GM19238 (cell line): ENCODE measurements at regions not wholly inside any gene's neighbourhood (a gene's known extent, or its start where the extent isn't known, plus 50 kb on each side); places are given as distances from the start of the nearest gene placed in this dataset.
"Not testable (repeated sequence)": the region's sequence is repeated elsewhere in the genome, so short reads cannot be mapped to it uniquely, and the experiment has no call there.

Source experiments
- DNase-seq: peaks from one replicate; pipeline ENCODE4 v3.0.0; 2011; ENCODE audit warnings: low spot score; ENCODE audit not compliant: insufficient read length

- no peak for DNase-seq
These were observed 696.1 kb downstream of the MATN1 start for GRCh38 chr1:30027247-30027646.

GRCh38 chr1:30024411-30025195, 698.8 kb downstream of the MATN1 start:
- no peak for DNase-seq

GRCh38 chr1:30023339-30024022, 699.9 kb downstream of the MATN1 start:
- no peak for DNase-seq

GRCh38 chr1:30014031-30014430, 709.4 kb downstream of the MATN1 start:
- no peak for DNase-seq

GRCh38 chr1:30012455-30013440, 710.6 kb downstream of the MATN1 start:
- DNase-seq: no peak

GRCh38 chr1:30011970-30012369, 711.4 kb downstream of the MATN1 start:
- no peak for DNase-seq

GRCh38 chr1:30010506-30011106, 712.8 kb downstream of the MATN1 start:
- no peak for DNase-seq

GRCh38 chr1:30009720-30010119, 713.7 kb downstream of the MATN1 start:
- no peak for DNase-seq

- no peak for DNase-seq
These were observed 714.3 kb downstream of the MATN1 start for GRCh38 chr1:30008998-30009657.

- DNase-seq: no peak
These were observed 714.9 kb downstream of the MATN1 start for GRCh38 chr1:30008372-30008997.

GRCh38 chr1:30005972-30006619, 717.3 kb downstream of the MATN1 start:
- DNase-seq: no peak

- DNase-seq: no peak
These were observed 721.7 kb downstream of the MATN1 start for GRCh38 chr1:30001732-30002039.

- no peak for DNase-seq
These were observed 722.2 kb downstream of the MATN1 start for GRCh38 chr1:30001011-30001731.

GRCh38 chr1:30000266-30000665, 723.1 kb downstream of the MATN1 start:
- DNase-seq: no peak

- DNase-seq: no peak
These were observed 723.8 kb downstream of the MATN1 start for GRCh38 chr1:29999595-29999994.

- no peak for DNase-seq
These were observed 724.7 kb downstream of the MATN1 start for GRCh38 chr1:29998686-29999085.

GRCh38 chr1:29997818-29998217, 725.6 kb downstream of the MATN1 start:
- DNase-seq: not testable (repeated sequence)

GRCh38 chr1:29993950-29994349, 729.4 kb downstream of the MATN1 start:
- no peak for DNase-seq

GRCh38 chr1:29991815-29992214, 731.6 kb downstream of the MATN1 start:
- no peak for DNase-seq
